ENCODE measurements at regions not wholly inside any gene's neighbourhood (a gene's known extent, or its start where the extent isn't known, plus 50 kb on each side); places are given as distances from the start of the nearest gene placed in this dataset.
"Not testable (repeated sequence)": the region's sequence is repeated elsewhere in the genome, so short reads cannot be mapped to it uniquely, and the experiment has no call there.

GRCh38 chr9:71269859-71270258 is 148.4 kb upstream of the TRPM3 start:
- no peak overlapping the region for H3K4me3 ChIP-seq
- ATAC-seq, result no peak
- 14% methylated on average over 4 of the region's 4 CpGs for WGBS (ENCODE audit: missing lambda C conversion rate)
- TF ChIP-seq CBX2 (IDR thresholded peaks at IDR 0.05; ENCODE audit: borderline replicate concordance, low read depth), result no peak
- CTCF ChIA-PET, result no interaction called here
- no peaks in the 10 kb centered on the region for H3K9me3 ChIP-seq
- no peak overlapping the region for H3K27ac ChIP-seq
- H3K4me2 ChIP-seq, result no peak overlapping the region
- no peaks in the 10 kb centered on the region for H3K4me1 ChIP-seq
- POLR2A ChIA-PET, result no interaction called here
- FAIRE-seq, result no peak
- no peak for DNase-seq (ENCODE audit: low read depth in 1 of 2, low spot score in 1 of 2)

GRCh38 chr9:71268871-71269635 is 147.6 kb upstream of the TRPM3 start:
- ChIA-PET CTCF (no interaction called here), POLR2A (no interaction called here)
- FAIRE-seq, result no peak

DNA sequence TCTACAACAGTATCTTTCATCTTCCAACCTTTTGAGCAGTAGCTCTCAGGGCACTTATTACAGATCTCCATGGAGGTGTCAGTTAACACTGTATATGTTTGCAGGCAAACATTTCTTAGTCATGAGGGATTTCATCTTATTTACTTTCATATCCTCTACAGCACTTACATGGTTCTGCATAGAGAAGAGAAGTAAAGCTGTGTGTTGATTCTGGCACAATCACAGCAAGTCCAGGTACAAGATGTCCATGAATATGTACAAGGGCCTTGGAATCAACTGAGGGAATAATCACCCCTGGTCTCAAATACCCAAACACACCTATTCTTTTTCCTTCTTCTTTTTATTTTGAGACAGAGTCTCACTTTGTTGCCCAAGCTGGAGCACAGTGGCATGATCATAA is 142.0 kb upstream of the TRPM3 start:
- no peak overlapping the region for H3K4me3 ChIP-seq
- DNase-seq (ENCODE audit: low read depth in 1 of 2, low spot score in 1 of 2), result no peak
- no peaks in the 10 kb centered on the region for H3K9me3 ChIP-seq
- CTCF ChIA-PET, result interaction anchor here (0.9 to 1.3 kb wide), 2 partner anchors 13 to 22 kb away, joined by 4 to 5 read pairs; no protein-coding TSS in a partner anchor
- POLR2A ChIA-PET, result no interaction called here
- TF ChIP-seq RARB (CRISPR knock-in tag; IDR thresholded peaks at IDR 0.05) (no peak), HEYL (CRISPR knock-in tag; IDR thresholded peaks at IDR 0.05) (no peak), KDM5A (IDR thresholded peaks at IDR 0.05) (no peak), MAFK (IDR thresholded peaks at IDR 0.05; ENCODE audit: partially characterized antibody) (no peak), EHF (CRISPR knock-in tag; IDR thresholded peaks at IDR 0.05) (no peak), CEBPB (IDR thresholded peaks at IDR 0.05) (no peak), SMC3 (IDR thresholded peaks at IDR 0.05) (no peak), RFX5 (IDR thresholded peaks at IDR 0.05) (no peak), EP300 (IDR thresholded peaks at IDR 0.05) (no peak), GATA3 (IDR thresholded peaks at IDR 0.05; ENCODE audit: borderline replicate concordance) (no peak), CBX2 (IDR thresholded peaks at IDR 0.05; ENCODE audit: borderline replicate concordance, low read depth) (no peak), FOXS1 (CRISPR knock-in tag; IDR thresholded peaks at IDR 0.05) (no peak), NPAS2 (CRISPR knock-in tag; IDR thresholded peaks at IDR 0.05; ENCODE audit: borderline replicate concordance) (no peak), JUNB (IDR thresholded peaks at IDR 0.05) (no peak), ZFP36 (IDR thresholded peaks at IDR 0.05; ENCODE audit: borderline replicate concordance, partially characterized antibody) (no peak), MAZ (IDR thresholded peaks at IDR 0.05; ENCODE audit: borderline replicate concordance, low read depth, low read length) (no peak), E2F6 (IDR thresholded peaks at IDR 0.05; ENCODE audit: borderline replicate concordance, low read depth) (no peak)
- TF ChIP-seq, protein P1, sequence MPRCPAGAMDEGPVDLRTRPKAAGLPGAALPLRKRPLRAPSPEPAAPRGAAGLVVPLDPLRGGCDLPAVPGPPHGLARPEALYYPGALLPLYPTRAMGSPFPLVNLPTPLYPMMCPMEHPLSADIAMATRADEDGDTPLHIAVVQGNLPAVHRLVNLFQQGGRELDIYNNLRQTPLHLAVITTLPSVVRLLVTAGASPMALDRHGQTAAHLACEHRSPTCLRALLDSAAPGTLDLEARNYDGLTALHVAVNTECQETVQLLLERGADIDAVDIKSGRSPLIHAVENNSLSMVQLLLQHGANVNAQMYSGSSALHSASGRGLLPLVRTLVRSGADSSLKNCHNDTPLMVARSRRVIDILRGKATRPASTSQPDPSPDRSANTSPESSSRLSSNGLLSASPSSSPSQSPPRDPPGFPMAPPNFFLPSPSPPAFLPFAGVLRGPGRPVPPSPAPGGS (IDR thresholded peaks at IDR 0.05), result no peak
- TF ChIP-seq, protein P2, sequence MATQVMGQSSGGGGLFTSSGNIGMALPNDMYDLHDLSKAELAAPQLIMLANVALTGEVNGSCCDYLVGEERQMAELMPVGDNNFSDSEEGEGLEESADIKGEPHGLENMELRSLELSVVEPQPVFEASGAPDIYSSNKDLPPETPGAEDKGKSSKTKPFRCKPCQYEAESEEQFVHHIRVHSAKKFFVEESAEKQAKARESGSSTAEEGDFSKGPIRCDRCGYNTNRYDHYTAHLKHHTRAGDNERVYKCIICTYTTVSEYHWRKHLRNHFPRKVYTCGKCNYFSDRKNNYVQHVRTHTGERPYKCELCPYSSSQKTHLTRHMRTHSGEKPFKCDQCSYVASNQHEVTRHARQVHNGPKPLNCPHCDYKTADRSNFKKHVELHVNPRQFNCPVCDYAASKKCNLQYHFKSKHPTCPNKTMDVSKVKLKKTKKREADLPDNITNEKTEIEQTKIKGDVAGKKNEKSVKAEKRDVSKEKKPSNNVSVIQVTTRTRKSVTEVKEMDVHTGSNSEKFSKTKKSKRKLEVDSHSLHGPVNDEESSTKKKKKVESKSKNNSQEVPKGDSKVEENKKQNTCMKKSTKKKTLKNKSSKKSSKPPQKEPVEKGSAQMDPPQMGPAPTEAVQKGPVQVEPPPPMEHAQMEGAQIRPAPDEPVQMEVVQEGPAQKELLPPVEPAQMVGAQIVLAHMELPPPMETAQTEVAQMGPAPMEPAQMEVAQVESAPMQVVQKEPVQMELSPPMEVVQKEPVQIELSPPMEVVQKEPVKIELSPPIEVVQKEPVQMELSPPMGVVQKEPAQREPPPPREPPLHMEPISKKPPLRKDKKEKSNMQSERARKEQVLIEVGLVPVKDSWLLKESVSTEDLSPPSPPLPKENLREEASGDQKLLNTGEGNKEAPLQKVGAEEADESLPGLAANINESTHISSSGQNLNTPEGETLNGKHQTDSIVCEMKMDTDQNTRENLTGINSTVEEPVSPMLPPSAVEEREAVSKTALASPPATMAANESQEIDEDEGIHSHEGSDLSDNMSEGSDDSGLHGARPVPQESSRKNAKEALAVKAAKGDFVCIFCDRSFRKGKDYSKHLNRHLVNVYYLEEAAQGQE (IDR thresholded peaks at IDR 0.05), result no peak
- H3K4me1 ChIP-seq, result no peaks in the 10 kb centered on the region
- ATAC-seq, result no peak
- H3K4me2 ChIP-seq, result no peak overlapping the region
- no peak for FAIRE-seq
- H3K27ac ChIP-seq, result no peak overlapping the region

More at GRCh38 chr9:71268871-71269635, 147.6 kb upstream of the TRPM3 start:
- H3K4me3 ChIP-seq, result no peak overlapping the region
- H3K4me2 ChIP-seq, result no peak overlapping the region
- H3K4me1 ChIP-seq, result no peaks in the 10 kb centered on the region
- TF ChIP-seq BHLHE40 (IDR thresholded peaks at IDR 0.05; ENCODE audit: low read depth, low read length) (no peak), RARB (CRISPR knock-in tag; IDR thresholded peaks at IDR 0.05) (no peak), POLR2A (IDR thresholded peaks at IDR 0.05; ENCODE audit: low read length) (no peak), MYC (IDR thresholded peaks at IDR 0.05; ENCODE audit: borderline replicate concordance, low read length) (no peak), JUNB (IDR thresholded peaks at IDR 0.05) (no peak), CHD2 (IDR thresholded peaks at IDR 0.05; ENCODE audit: low read length, partially characterized antibody) (no peak)
- TF ChIP-seq, protein P3, sequence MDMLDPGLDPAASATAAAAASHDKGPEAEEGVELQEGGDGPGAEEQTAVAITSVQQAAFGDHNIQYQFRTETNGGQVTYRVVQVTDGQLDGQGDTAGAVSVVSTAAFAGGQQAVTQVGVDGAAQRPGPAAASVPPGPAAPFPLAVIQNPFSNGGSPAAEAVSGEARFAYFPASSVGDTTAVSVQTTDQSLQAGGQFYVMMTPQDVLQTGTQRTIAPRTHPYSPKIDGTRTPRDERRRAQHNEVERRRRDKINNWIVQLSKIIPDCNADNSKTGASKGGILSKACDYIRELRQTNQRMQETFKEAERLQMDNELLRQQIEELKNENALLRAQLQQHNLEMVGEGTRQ (IDR thresholded peaks at IDR 0.05), result no peak
- H3K27ac ChIP-seq, result no peak overlapping the region
- no peak for DNase-seq (ENCODE audit: low read depth in 1 of 2, low spot score in 1 of 2)
- no peak for ATAC-seq
- WGBS (ENCODE audit: missing lambda C conversion rate), result 47% methylated on average over 5 of the region's 5 CpGs
- no peaks in the 10 kb centered on the region for H3K9me3 ChIP-seq

DNA sequence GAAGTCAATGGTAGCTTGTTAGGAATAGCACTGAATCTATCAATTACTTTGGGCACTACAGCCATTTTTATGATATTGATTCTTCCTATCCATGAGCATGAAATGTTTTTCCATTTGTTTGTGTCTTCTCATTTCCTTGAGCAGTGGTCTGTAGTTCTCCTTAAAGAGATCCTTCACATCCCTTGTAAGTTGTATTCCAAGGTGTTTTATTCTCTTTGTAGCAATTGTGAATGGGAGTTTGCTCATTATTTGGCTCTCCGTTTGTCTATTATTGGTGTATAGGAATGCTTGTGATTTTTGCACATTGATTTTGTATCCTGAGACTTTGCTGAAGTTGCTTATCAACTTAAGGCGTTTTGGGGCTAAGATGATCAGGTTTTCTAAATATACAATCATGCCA is 139.0 kb upstream of the TRPM3 start:
- H3K9me3 ChIP-seq; DNase-seq (ENCODE audit: low read depth in 1 of 2, low spot score in 1 of 2); POLR2A ChIA-PET; ATAC-seq; FAIRE-seq; H3K4me3 ChIP-seq; CTCF ChIA-PET; H3K27ac ChIP-seq; H3K4me1 ChIP-seq; H3K4me2 ChIP-seq: not testable (repeated sequence)
- WGBS (ENCODE audit: missing lambda C conversion rate), result 4% methylated on average over 2 of the region's 2 CpGs

Measured in A549 (cell line).